OCI-LY1 (cell line): ENCODE measurements at regions not wholly inside any gene's neighbourhood (a gene's known extent, or its start where the extent isn't known, plus 50 kb on each side); places are given as distances from the start of the nearest gene placed in this dataset.

Experiments
- EZH2 ChIP-seq: fragments of 200-600 bp; sonication (generic), shearing (Covaris generic); IDR thresholded peaks from 2 replicates; pipeline ENCODE4 v1.8.0; 2017; ENCODE audit warnings: borderline replicate concordance, mixed run types, mild to moderate bottlenecking, antibody characterized with exemption, low read length, moderate library complexity, mixed read lengths
- TF ChIP-seq, protein P1 (sequence below): fragments of 200-600 bp; sonication (generic), shearing (Covaris generic); IDR thresholded peaks from 2 replicates; pipeline ENCODE4 v1.5.1; 2017; ENCODE audit warnings: mild to moderate bottlenecking, antibody characterized with exemption, low read length, moderate library complexity, mixed read lengths

DNA sequence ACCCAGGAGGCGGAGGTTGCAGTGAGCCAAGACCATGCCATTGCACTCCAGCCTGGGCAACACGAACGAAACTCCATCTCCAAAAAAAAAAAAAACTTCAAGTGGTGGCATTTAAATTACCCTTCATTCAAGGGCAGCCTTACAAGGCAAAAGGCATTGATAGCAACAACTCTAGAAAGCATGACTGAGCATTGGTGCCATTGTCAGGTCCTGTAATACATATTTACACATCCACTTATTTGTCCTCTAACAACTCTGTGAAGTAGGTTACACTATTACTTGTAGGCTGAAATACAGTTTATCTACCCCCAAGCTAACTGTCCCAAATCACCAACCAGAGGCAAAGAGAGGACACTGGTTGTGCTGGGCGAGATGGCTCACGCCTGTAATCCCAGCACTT lies 52.7 kb upstream of the LARP1 start:
- TF ChIP-seq, protein P1, sequence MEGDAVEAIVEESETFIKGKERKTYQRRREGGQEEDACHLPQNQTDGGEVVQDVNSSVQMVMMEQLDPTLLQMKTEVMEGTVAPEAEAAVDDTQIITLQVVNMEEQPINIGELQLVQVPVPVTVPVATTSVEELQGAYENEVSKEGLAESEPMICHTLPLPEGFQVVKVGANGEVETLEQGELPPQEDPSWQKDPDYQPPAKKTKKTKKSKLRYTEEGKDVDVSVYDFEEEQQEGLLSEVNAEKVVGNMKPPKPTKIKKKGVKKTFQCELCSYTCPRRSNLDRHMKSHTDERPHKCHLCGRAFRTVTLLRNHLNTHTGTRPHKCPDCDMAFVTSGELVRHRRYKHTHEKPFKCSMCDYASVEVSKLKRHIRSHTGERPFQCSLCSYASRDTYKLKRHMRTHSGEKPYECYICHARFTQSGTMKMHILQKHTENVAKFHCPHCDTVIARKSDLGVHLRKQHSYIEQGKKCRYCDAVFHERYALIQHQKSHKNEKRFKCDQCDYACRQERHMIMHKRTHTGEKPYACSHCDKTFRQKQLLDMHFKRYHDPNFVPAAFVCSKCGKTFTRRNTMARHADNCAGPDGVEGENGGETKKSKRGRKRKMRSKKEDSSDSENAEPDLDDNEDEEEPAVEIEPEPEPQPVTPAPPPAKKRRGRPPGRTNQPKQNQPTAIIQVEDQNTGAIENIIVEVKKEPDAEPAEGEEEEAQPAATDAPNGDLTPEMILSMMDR, result no peak
- no peak for TF ChIP-seq EZH2
